ENCODE measurements at regions not wholly inside any gene's neighbourhood (a gene's known extent, or its start where the extent isn't known, plus 50 kb on each side); places are given as distances from the start of the nearest gene placed in this dataset.
"Not testable (repeated sequence)": the region's sequence is repeated elsewhere in the genome, so short reads cannot be mapped to it uniquely, and the experiment has no call there.

DNA sequence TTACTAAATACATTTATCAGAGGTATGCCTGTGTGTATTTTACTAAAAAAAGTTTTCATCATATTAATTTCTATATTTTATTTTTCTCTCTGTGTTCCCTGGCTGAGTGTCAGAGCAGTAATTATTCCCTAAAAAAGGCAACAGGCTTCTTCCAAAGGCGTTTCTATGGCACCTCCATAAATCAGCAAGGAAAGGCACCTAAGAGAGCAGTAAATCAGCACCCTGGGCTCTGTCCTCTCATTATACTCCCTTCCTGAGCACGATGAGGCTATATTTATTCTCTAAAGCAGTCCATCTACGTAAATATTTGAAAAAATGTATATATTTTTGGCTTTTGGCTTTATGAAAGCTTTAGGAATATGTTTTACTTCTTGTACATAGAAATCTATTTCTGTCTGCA, 1408.6 kb downstream of the KHDRBS2 start:
- TF ChIP-seq, protein P1, sequence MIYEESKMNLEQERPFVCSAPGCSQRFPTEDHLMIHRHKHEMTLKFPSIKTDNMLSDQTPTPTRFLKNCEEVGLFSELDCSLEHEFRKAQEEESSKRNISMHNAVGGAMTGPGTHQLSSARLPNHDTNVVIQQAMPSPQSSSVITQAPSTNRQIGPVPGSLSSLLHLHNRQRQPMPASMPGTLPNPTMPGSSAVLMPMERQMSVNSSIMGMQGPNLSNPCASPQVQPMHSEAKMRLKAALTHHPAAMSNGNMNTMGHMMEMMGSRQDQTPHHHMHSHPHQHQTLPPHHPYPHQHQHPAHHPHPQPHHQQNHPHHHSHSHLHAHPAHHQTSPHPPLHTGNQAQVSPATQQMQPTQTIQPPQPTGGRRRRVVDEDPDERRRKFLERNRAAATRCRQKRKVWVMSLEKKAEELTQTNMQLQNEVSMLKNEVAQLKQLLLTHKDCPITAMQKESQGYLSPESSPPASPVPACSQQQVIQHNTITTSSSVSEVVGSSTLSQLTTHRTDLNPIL (CRISPR knock-in tag; IDR thresholded peaks at IDR 0.05; ENCODE audit: low read depth) = not testable (repeated sequence)
- TF ChIP-seq PPARA (CRISPR knock-in tag; IDR thresholded peaks at IDR 0.05; ENCODE audit: borderline replicate concordance); ZNF565 (CRISPR knock-in tag; conservative IDR thresholded peaks at IDR 0.05; ENCODE audit: low read depth); ESRRG (CRISPR knock-in tag; IDR thresholded peaks at IDR 0.05); CSDC2 (CRISPR knock-in tag; IDR thresholded peaks at IDR 0.05); OSR1 (CRISPR knock-in tag; IDR thresholded peaks at IDR 0.05); RARB (CRISPR knock-in tag; IDR thresholded peaks at IDR 0.05): not testable (repeated sequence)
- TF ChIP-seq, protein P2, sequence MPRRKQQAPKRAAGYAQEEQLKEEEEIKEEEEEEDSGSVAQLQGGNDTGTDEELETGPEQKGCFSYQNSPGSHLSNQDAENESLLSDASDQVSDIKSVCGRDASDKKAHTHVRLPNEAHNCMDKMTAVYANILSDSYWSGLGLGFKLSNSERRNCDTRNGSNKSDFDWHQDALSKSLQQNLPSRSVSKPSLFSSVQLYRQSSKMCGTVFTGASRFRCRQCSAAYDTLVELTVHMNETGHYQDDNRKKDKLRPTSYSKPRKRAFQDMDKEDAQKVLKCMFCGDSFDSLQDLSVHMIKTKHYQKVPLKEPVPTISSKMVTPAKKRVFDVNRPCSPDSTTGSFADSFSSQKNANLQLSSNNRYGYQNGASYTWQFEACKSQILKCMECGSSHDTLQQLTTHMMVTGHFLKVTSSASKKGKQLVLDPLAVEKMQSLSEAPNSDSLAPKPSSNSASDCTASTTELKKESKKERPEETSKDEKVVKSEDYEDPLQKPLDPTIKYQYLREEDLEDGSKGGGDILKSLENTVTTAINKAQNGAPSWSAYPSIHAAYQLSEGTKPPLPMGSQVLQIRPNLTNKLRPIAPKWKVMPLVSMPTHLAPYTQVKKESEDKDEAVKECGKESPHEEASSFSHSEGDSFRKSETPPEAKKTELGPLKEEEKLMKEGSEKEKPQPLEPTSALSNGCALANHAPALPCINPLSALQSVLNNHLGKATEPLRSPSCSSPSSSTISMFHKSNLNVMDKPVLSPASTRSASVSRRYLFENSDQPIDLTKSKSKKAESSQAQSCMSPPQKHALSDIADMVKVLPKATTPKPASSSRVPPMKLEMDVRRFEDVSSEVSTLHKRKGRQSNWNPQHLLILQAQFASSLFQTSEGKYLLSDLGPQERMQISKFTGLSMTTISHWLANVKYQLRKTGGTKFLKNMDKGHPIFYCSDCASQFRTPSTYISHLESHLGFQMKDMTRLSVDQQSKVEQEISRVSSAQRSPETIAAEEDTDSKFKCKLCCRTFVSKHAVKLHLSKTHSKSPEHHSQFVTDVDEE (CRISPR knock-in tag; IDR thresholded peaks at IDR 0.05) = not testable (repeated sequence)
